ENCODE measurements at regions not wholly inside any gene's neighbourhood (a gene's known extent, or its start where the extent isn't known, plus 50 kb on each side); places are given as distances from the start of the nearest gene placed in this dataset.

DNA sequence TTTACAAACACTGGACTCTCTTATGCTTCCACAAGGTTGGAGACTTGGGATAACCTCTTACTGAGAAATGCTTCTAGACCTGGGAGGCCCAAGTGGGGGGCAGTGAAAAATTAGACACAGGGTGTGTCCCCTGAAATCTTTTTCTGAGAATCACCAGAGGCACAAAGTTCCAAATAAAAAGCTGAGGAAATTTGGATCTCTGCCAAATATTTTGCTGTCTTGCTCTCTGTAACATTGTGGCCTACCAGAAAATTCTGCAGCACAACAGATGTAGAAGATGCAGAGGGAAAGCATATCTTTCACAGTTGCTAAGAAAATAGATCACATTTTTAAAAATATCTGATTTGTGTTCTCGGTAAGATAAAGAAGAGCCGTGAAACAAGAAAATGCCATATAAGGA, 849.4 kb downstream of the CCSER2 start:
- Mint-ChIP-seq H3K4me1 (peaks cover 16% of the 10 kb centered on the region), H3K27ac (no peak overlapping the region), H3K36me3 (no peaks in the 10 kb centered on the region), H3K4me3 (no peak overlapping the region), H3K9me3 (0 out of 2 replicates have a peak, but pooled peaks cover 4% of the 10 kb centered on the region), H3K27me3 (ENCODE audit: low read depth) (no peaks in the 10 kb centered on the region)
- DNase-seq (ENCODE audit: low spot score): no peak
- ChIA-PET POLR2A (no interaction called here), CTCF (no interaction called here)
- ATAC-seq: no peak
- TF ChIP-seq ZBTB21 (CRISPR knock-in tag; IDR thresholded peaks at IDR 0.05; ENCODE audit: borderline replicate concordance) (no peak), RORB (CRISPR knock-in tag; IDR thresholded peaks at IDR 0.05) (no peak), CTCF (IDR thresholded peaks at IDR 0.05) (no peak), FOXP1 (CRISPR knock-in tag; IDR thresholded peaks at IDR 0.05; ENCODE audit: borderline replicate concordance) (no peak), HMGXB4 (CRISPR knock-in tag; IDR thresholded peaks at IDR 0.05) (no peak), AR (CRISPR knock-in tag; IDR thresholded peaks at IDR 0.05) (no peak), HMGA2 (CRISPR knock-in tag; IDR thresholded peaks at IDR 0.05) (no peak), GTF2I (CRISPR knock-in tag; conservative IDR thresholded peaks at IDR 0.05) (no peak), USF1 (CRISPR knock-in tag; IDR thresholded peaks at IDR 0.05) (no peak), GRHL2 (CRISPR knock-in tag; IDR thresholded peaks at IDR 0.05; ENCODE audit: insufficient replicate concordance, severe bottlenecking) (no peak), JUN (CRISPR knock-in tag; IDR thresholded peaks at IDR 0.05) (no peak), SOX15 (CRISPR knock-in tag; IDR thresholded peaks at IDR 0.05) (no peak)
- TF ChIP-seq, protein P1, sequence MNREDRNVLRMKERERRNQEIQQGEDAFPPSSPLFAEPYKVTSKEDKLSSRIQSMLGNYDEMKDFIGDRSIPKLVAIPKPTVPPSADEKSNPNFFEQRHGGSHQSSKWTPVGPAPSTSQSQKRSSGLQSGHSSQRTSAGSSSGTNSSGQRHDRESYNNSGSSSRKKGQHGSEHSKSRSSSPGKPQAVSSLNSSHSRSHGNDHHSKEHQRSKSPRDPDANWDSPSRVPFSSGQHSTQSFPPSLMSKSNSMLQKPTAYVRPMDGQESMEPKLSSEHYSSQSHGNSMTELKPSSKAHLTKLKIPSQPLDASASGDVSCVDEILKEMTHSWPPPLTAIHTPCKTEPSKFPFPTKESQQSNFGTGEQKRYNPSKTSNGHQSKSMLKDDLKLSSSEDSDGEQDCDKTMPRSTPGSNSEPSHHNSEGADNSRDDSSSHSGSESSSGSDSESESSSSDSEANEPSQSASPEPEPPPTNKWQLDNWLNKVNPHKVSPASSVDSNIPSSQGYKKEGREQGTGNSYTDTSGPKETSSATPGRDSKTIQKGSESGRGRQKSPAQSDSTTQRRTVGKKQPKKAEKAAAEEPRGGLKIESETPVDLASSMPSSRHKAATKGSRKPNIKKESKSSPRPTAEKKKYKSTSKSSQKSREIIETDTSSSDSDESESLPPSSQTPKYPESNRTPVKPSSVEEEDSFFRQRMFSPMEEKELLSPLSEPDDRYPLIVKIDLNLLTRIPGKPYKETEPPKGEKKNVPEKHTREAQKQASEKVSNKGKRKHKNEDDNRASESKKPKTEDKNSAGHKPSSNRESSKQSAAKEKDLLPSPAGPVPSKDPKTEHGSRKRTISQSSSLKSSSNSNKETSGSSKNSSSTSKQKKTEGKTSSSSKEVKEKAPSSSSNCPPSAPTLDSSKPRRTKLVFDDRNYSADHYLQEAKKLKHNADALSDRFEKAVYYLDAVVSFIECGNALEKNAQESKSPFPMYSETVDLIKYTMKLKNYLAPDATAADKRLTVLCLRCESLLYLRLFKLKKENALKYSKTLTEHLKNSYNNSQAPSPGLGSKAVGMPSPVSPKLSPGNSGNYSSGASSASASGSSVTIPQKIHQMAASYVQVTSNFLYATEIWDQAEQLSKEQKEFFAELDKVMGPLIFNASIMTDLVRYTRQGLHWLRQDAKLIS (CRISPR knock-in tag; IDR thresholded peaks at IDR 0.05; ENCODE audit: borderline replicate concordance): no peak
- TF ChIP-seq, protein P2, sequence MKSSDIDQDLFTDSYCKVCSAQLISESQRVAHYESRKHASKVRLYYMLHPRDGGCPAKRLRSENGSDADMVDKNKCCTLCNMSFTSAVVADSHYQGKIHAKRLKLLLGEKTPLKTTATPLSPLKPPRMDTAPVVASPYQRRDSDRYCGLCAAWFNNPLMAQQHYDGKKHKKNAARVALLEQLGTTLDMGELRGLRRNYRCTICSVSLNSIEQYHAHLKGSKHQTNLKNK (CRISPR knock-in tag; IDR thresholded peaks at IDR 0.05): no peak
- TF ChIP-seq, protein P3, sequence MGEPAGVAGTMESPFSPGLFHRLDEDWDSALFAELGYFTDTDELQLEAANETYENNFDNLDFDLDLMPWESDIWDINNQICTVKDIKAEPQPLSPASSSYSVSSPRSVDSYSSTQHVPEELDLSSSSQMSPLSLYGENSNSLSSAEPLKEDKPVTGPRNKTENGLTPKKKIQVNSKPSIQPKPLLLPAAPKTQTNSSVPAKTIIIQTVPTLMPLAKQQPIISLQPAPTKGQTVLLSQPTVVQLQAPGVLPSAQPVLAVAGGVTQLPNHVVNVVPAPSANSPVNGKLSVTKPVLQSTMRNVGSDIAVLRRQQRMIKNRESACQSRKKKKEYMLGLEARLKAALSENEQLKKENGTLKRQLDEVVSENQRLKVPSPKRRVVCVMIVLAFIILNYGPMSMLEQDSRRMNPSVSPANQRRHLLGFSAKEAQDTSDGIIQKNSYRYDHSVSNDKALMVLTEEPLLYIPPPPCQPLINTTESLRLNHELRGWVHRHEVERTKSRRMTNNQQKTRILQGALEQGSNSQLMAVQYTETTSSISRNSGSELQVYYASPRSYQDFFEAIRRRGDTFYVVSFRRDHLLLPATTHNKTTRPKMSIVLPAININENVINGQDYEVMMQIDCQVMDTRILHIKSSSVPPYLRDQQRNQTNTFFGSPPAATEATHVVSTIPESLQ (CRISPR knock-in tag; IDR thresholded peaks at IDR 0.05): no peak
- TF ChIP-seq, protein P4, sequence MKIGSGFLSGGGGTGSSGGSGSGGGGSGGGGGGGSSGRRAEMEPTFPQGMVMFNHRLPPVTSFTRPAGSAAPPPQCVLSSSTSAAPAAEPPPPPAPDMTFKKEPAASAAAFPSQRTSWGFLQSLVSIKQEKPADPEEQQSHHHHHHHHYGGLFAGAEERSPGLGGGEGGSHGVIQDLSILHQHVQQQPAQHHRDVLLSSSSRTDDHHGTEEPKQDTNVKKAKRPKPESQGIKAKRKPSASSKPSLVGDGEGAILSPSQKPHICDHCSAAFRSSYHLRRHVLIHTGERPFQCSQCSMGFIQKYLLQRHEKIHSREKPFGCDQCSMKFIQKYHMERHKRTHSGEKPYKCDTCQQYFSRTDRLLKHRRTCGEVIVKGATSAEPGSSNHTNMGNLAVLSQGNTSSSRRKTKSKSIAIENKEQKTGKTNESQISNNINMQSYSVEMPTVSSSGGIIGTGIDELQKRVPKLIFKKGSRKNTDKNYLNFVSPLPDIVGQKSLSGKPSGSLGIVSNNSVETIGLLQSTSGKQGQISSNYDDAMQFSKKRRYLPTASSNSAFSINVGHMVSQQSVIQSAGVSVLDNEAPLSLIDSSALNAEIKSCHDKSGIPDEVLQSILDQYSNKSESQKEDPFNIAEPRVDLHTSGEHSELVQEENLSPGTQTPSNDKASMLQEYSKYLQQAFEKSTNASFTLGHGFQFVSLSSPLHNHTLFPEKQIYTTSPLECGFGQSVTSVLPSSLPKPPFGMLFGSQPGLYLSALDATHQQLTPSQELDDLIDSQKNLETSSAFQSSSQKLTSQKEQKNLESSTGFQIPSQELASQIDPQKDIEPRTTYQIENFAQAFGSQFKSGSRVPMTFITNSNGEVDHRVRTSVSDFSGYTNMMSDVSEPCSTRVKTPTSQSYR (CRISPR knock-in tag; IDR thresholded peaks at IDR 0.05): no peak
- TF ChIP-seq, protein P5, sequence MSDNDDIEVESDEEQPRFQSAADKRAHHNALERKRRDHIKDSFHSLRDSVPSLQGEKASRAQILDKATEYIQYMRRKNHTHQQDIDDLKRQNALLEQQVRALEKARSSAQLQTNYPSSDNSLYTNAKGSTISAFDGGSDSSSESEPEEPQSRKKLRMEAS (CRISPR knock-in tag; IDR thresholded peaks at IDR 0.05): no peak
- TF ChIP-seq, protein P6, sequence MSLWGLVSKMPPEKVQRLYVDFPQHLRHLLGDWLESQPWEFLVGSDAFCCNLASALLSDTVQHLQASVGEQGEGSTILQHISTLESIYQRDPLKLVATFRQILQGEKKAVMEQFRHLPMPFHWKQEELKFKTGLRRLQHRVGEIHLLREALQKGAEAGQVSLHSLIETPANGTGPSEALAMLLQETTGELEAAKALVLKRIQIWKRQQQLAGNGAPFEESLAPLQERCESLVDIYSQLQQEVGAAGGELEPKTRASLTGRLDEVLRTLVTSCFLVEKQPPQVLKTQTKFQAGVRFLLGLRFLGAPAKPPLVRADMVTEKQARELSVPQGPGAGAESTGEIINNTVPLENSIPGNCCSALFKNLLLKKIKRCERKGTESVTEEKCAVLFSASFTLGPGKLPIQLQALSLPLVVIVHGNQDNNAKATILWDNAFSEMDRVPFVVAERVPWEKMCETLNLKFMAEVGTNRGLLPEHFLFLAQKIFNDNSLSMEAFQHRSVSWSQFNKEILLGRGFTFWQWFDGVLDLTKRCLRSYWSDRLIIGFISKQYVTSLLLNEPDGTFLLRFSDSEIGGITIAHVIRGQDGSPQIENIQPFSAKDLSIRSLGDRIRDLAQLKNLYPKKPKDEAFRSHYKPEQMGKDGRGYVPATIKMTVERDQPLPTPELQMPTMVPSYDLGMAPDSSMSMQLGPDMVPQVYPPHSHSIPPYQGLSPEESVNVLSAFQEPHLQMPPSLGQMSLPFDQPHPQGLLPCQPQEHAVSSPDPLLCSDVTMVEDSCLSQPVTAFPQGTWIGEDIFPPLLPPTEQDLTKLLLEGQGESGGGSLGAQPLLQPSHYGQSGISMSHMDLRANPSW (CRISPR knock-in tag; conservative IDR thresholded peaks at IDR 0.05; ENCODE audit: low read depth): no peak

Data from WTC11 (cell line).